T-helper 2 cell treated with Interferon-gamma antibody and Interleukin-4, amounts not matched to agents 5 μg/mL and 100 μg/mL, for 36 hours (primary cell): ENCODE measurements at regions not wholly inside any gene's neighbourhood (a gene's known extent, or its start where the extent isn't known, plus 50 kb on each side); places are given as distances from the start of the nearest gene placed in this dataset.

Experiments used
- DNase-seq: peaks from one replicate; pipeline ENCODE4 v3.0.0; 2021; ENCODE audit warnings: low spot score
- H3K27ac Mint-ChIP-seq: one replicate; pipeline ENCODE4 v1.8.0; 2021; ENCODE audit warnings: mild to moderate bottlenecking, mixed read lengths
- H3K27me3 Mint-ChIP-seq: one replicate; pipeline ENCODE4 v1.8.0; 2021; ENCODE audit warnings: low read depth, mixed read lengths
- H3K36me3 Mint-ChIP-seq: one replicate; pipeline ENCODE4 v1.8.0; 2021; ENCODE audit warnings: low read depth, mixed read lengths
- H3K4me1 Mint-ChIP-seq: one replicate; pipeline ENCODE4 v1.8.0; 2021; ENCODE audit warnings: low read depth, mixed read lengths
- H3K4me3 Mint-ChIP-seq: one replicate; pipeline ENCODE4 v1.8.0; 2022; ENCODE audit warnings: mild to moderate bottlenecking, moderate library complexity, mixed read lengths
- H3K9me3 Mint-ChIP-seq: one replicate; pipeline ENCODE4 v1.8.0; 2021; ENCODE audit warnings: mixed read lengths

- Mint-ChIP-seq H3K27ac (no peak overlapping the region), H3K36me3 (no peaks in the 10 kb centered on the region), H3K9me3 (no peaks in the 10 kb centered on the region), H3K4me3 (no peak overlapping the region), H3K4me1 (peaks cover 4% of the 10 kb centered on the region), H3K27me3 (peaks cover 16% of the 10 kb centered on the region)
- no peak for DNase-seq
Measured at GRCh38 chr9:89801742-89802670, 197.2 kb downstream of the GADD45G start.

DNA sequence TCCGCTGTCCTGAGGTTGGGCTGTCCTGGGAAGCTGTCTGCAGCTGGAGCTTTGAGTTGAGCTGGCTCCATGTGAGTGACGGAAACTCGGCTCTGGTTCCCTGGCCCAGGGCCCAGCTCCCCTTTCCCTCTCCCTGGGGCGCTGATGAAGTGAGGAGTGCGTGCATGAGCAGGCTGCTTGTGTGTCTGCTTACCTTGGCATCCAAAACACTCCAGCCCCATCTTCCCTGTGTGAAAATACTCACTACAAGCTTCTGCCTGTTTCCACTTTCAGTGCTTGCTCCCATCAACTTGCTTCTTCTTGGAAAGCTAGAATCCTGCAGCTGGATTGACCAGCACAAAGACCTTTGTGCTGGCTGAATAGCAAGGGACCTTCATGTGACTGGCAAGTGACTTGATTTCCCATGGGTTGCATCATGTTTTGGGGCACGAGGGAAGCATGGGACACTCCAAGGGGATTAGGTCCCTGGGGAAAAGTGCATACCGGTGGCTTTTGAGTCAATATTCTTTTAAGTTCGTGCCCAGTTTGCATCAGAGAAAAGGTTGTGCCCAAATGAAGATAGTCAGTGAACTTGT lies 198.1 kb downstream of the GADD45G start:
- no peak for DNase-seq
- Mint-ChIP-seq H3K27ac (no peak overlapping the region), H3K4me1 (peaks cover 4% of the 10 kb centered on the region), H3K4me3 (no peak overlapping the region), H3K27me3 (peaks cover 16% of the 10 kb centered on the region), H3K36me3 (no peaks in the 10 kb centered on the region), H3K9me3 (no peaks in the 10 kb centered on the region)

DNA sequence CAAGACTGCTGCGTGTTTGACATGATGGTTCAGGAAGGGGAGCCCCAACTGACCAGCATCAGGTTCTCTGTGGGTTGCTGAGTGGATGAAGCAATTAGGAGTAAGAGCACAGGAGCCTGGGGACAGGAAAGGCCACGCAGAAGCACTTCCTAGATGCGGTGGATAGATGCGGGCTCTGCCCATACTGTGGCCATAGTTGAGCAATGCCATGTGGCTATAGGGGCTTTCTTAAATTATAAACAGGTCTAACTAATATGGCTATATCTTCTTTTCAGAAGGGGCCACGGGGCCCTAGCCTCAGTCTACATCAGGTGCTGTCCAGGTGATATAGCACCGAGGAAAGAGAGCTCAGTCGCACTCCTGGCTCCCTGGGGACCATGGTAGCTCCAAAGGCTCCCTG lies 198.6 kb downstream of the GADD45G start:
- Mint-ChIP-seq H3K4me1 (peaks cover 4% of the 10 kb centered on the region), H3K27ac (no peak overlapping the region), H3K4me3 (no peak overlapping the region), H3K9me3 (no peaks in the 10 kb centered on the region), H3K27me3 (peaks cover 16% of the 10 kb centered on the region), H3K36me3 (no peaks in the 10 kb centered on the region)
- DNase-seq, result no peak

DNA sequence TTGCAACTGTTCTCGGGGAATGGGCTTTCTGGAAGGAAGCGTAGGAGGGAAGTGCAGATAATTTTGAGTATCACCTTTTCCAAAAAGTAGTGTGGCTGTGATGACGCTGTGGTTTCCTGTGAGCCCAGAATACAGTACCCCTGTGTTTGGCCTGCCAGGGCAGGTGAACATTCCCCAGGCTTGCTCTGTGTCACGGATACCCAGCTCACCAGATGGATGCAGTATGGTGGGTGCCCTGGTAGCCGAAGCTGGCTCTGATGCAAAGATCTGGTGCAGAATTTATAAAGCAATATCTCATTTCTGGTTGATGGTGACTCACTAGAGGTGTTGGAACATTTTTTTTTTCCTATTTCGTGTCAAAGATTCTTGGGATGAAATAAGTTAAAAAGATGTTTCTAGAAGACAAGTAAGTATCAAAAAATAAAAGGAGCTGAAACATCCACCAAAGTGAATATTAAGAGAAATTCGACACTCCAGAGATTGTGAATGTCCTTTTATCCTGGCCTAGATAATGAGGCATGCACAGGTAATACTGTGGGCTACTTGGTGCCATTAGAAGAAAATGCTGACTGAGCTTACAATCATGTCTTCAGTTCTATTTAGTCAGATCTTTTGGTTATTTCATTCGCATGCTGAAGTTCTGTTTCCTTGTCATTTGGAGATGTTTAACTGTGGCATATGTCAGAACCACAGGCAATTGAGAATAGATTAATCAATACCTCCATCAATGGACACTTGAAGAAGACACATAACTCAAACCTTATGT lies 200.1 kb downstream of the GADD45G start:
- H3K27ac Mint-ChIP-seq, result no peak overlapping the region
- H3K27me3 Mint-ChIP-seq, result peaks cover 20% of the 10 kb centered on the region

DNA sequence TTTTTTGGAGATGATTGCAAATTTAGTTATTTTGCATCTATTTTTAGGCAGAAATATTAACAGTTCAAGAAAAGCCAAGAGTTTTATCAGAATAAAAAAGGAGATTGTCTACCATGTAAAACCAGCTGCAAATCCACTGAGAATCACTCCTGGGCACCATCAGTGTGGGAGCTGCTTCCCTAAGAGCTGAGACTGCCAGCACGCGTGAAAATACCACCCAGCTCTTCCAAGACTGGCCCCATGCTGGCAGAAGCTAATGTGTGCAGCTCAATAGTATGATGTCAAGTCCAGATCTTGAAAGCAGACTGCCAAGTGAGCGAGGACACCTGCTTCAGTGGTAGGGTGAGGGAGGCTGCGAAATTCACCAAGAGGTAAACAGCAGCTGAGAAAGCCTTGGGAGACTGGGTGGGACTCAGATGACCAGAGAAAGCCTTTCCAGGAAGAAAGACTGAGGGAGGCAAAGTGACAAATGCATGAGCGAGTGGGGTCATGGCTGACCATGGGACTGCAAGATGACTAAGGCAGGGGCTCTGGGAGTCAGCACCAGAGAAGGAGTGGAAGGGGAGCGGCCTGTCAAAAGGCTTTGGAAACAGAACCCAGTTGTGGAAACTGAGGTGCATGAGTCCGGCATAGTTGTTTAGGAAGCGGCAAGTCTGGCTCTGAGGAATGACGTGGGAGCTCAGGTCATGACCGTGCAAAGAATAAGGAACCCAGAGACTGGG lies 200.9 kb downstream of the GADD45G start:
- no peaks in the 10 kb centered on the region for H3K9me3 Mint-ChIP-seq

More for the DNA sequence above, 200.1 kb downstream of the GADD45G start:
- H3K36me3 Mint-ChIP-seq, result no peaks in the 10 kb centered on the region
- H3K4me3 Mint-ChIP-seq, result no peak overlapping the region
- no peak for DNase-seq
- no peaks in the 10 kb centered on the region for H3K9me3 Mint-ChIP-seq
- peaks cover 4% of the 10 kb centered on the region for H3K4me1 Mint-ChIP-seq

GRCh38 chr9:89806371-89807100 lies 201.7 kb downstream of the GADD45G start:
- no peak overlapping the region for H3K27ac Mint-ChIP-seq
- peaks cover 22% of the 10 kb centered on the region for H3K27me3 Mint-ChIP-seq
- H3K4me3 Mint-ChIP-seq, result no peak overlapping the region
- no peaks in the 10 kb centered on the region for H3K9me3 Mint-ChIP-seq
- H3K36me3 Mint-ChIP-seq, result no peaks in the 10 kb centered on the region
- DNase-seq, result no peak
- peaks cover 4% of the 10 kb centered on the region for H3K4me1 Mint-ChIP-seq

More for the DNA sequence above, 200.9 kb downstream of the GADD45G start:
- H3K27me3 Mint-ChIP-seq, result peaks cover 20% of the 10 kb centered on the region
- H3K4me1 Mint-ChIP-seq, result peaks cover 4% of the 10 kb centered on the region
- H3K4me3 Mint-ChIP-seq, result no peak overlapping the region
- DNase-seq, result no peak
- no peaks in the 10 kb centered on the region for H3K36me3 Mint-ChIP-seq
- H3K27ac Mint-ChIP-seq, result no peak overlapping the region

DNA sequence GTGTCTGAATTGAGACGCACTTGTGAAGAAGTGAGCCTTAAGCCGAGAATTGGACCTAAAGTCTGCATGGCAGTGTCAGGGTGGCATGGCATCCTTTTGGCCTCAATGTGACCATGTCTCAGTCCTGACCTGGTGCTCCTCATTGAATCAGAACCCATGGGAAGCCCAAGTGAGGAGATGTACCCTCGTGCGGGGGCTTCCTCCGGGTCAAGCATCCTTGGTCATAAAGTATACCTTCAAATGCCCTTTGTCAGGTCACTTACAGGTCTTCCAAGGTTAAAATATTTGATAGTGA lies 202.2 kb downstream of the GADD45G start:
- no peaks in the 10 kb centered on the region for H3K36me3 Mint-ChIP-seq
- peaks cover 21% of the 10 kb centered on the region for H3K27me3 Mint-ChIP-seq
- no peak overlapping the region for H3K27ac Mint-ChIP-seq
- no peak overlapping the region for H3K4me3 Mint-ChIP-seq
- no peaks in the 10 kb centered on the region for H3K9me3 Mint-ChIP-seq
- no peak for DNase-seq
- H3K4me1 Mint-ChIP-seq, result peaks cover 4% of the 10 kb centered on the region

DNA sequence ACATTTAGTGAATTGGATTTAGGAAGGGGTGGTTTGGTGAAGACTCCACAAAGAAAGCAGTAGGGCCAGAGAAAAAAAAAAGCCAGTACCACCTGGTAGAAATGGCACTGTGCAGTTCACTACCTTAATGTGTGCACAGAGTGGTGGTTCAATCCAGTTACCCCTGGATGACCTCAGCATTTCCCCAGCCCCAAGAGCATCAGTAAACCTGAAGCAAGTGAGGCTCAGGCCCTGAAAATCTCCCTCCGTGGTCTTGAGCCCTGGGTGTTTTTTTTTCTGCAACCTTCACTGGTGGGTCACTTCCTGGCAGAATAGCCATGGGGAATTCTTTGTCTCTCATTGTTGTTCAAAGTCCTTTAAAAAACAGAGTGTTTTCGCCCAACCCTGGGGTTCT lies 202.9 kb downstream of the GADD45G start:
- no peak for DNase-seq
- no peaks in the 10 kb centered on the region for H3K9me3 Mint-ChIP-seq
- H3K36me3 Mint-ChIP-seq, result no peaks in the 10 kb centered on the region
- no peak overlapping the region for H3K27ac Mint-ChIP-seq
- peaks cover 17% of the 10 kb centered on the region for H3K27me3 Mint-ChIP-seq
- H3K4me3 Mint-ChIP-seq, result no peak overlapping the region
- H3K4me1 Mint-ChIP-seq, result peaks cover 4% of the 10 kb centered on the region

- peaks cover 4% of the 10 kb centered on the region for H3K4me1 Mint-ChIP-seq
- H3K9me3 Mint-ChIP-seq, result no peaks in the 10 kb centered on the region
- DNase-seq, result no peak
- H3K27me3 Mint-ChIP-seq, result peaks cover 15% of the 10 kb centered on the region
- H3K36me3 Mint-ChIP-seq, result no peaks in the 10 kb centered on the region
- no peak overlapping the region for H3K27ac Mint-ChIP-seq
- no peak overlapping the region for H3K4me3 Mint-ChIP-seq
Measured at GRCh38 chr9:89808076-89808755, 203.4 kb downstream of the GADD45G start.

- Mint-ChIP-seq H3K4me3 (no peak overlapping the region), H3K27me3 (peaks cover 14% of the 10 kb centered on the region), H3K27ac (no peak overlapping the region), H3K9me3 (no peaks in the 10 kb centered on the region), H3K36me3 (no peaks in the 10 kb centered on the region), H3K4me1 (peaks cover 9% of the 10 kb centered on the region)
- DNase-seq, result no peak
Measured at GRCh38 chr9:89808756-89809181, 204.0 kb downstream of the GADD45G start.

DNA sequence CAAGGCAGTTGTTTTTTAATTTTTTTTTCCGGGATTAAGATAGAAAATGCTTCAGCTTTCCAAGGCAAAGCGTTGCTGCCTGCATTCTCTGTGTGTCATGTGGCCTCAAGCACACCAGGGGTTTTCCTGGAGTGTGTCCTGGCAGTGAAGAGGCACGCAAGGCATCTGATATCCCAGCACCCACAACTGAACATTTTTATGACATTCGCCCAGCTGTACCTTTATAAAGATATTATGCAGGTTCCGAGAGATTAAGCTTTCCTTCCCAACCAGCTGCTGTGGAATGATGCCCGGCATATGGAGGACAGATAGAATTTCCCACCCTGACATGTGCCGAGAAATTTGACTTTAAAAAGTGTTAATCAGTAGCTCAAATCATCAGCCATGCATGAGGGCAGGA lies 205.6 kb downstream of the GADD45G start:
- Mint-ChIP-seq H3K4me1 (peaks cover 16% of the 10 kb centered on the region), H3K27ac (no peak overlapping the region), H3K36me3 (no peaks in the 10 kb centered on the region), H3K9me3 (no peaks in the 10 kb centered on the region), H3K27me3 (peaks cover 14% of the 10 kb centered on the region), H3K4me3 (no peak overlapping the region)
- DNase-seq, result no peak

- Mint-ChIP-seq H3K4me3 (no peak overlapping the region), H3K9me3 (no peaks in the 10 kb centered on the region), H3K36me3 (no peaks in the 10 kb centered on the region), H3K27me3 (peaks cover 14% of the 10 kb centered on the region), H3K27ac (no peak overlapping the region), H3K4me1 (peaks cover 18% of the 10 kb centered on the region)
- no peak for DNase-seq
Measured at GRCh38 chr9:89811356-89811755, 206.5 kb downstream of the GADD45G start.
